ENCODE measurements at regions not wholly inside any gene's neighbourhood (a gene's known extent, or its start where the extent isn't known, plus 50 kb on each side); places are given as distances from the start of the nearest gene placed in this dataset.
"Not testable (repeated sequence)": the region's sequence is repeated elsewhere in the genome, so short reads cannot be mapped to it uniquely, and the experiment has no call there.

- Histone ChIP-seq H3K36me3 (ENCODE audit: control insufficient read depth in 1 of 2, insufficient read depth in 2 of 2, low read length in 2 of 2) (no peaks in the 10 kb centered on the region), H3K4me1 (ENCODE audit: control insufficient read depth in 1 of 2, insufficient read depth in 2 of 2, low read length in 2 of 2) (no peaks in the 10 kb centered on the region), H3K27me3 (ENCODE audit: low read depth, low read length) (no peaks in the 10 kb centered on the region), H3K4me3 (ENCODE audit: low read depth in 1 of 2, low read length in 2 of 2) (no peak overlapping the region), H3K9me3 (ENCODE audit: control insufficient read depth in 1 of 2, low read length in 2 of 2) (no peaks in the 10 kb centered on the region), H3K27ac (ENCODE audit: low read length) (no peak overlapping the region)
These were observed 683.8 kb upstream of the ANKRD30A start for GRCh38 chr10:36441557-36441956.

DNA sequence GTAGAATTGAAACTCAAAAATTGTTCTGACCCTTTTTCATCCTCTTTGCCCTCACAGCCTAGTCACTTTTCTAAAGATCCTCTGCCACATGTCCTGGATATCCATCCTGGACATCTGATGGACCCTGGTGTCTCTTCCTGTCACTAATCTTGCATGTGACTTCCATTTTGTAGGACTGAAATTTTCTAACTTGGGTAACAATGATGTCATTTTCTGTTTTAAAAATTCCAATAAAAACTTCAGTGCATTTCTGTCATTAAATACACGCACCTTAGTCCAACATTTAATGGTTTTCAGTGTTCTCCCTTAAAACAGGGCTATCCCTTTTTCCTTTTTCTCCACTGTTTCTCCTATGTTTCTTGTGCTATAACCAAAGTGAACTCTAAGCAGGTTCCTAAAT is 684.9 kb upstream of the ANKRD30A start:
- Histone ChIP-seq H3K4me3 (ENCODE audit: low read depth in 1 of 2, low read length in 2 of 2) (no peak overlapping the region), H3K9me3 (ENCODE audit: control insufficient read depth in 1 of 2, low read length in 2 of 2) (no peaks in the 10 kb centered on the region), H3K4me1 (ENCODE audit: control insufficient read depth in 1 of 2, insufficient read depth in 2 of 2, low read length in 2 of 2) (no peaks in the 10 kb centered on the region), H3K27ac (ENCODE audit: low read length) (no peak overlapping the region), H3K36me3 (ENCODE audit: control insufficient read depth in 1 of 2, insufficient read depth in 2 of 2, low read length in 2 of 2) (no peaks in the 10 kb centered on the region), H3K27me3 (ENCODE audit: low read depth, low read length) (no peaks in the 10 kb centered on the region)

DNA sequence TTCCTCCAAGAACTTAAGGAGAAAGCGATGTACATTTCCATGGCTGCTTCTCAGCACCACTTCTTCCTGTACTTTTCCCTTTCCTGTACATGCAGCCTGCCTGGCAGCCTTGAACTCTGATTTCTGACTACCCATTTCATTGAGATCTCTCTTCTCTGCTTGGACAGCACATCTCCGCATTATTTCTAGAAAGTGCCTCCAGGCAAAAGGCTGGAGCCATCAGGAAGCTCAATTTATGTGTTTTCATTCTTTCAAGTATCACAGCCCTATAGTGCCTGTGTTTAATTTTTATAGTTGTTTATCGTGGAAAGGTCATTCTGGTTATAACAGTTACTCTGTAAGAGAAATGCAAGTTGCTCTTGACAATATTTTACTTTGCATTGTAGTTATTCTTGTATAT is 688.0 kb upstream of the ANKRD30A start:
- Histone ChIP-seq H3K36me3 (ENCODE audit: control insufficient read depth in 1 of 2, insufficient read depth in 2 of 2, low read length in 2 of 2) (no peaks in the 10 kb centered on the region), H3K4me1 (ENCODE audit: control insufficient read depth in 1 of 2, insufficient read depth in 2 of 2, low read length in 2 of 2) (no peaks in the 10 kb centered on the region), H3K27me3 (ENCODE audit: low read depth, low read length) (no peaks in the 10 kb centered on the region), H3K4me3 (ENCODE audit: low read depth in 1 of 2, low read length in 2 of 2) (no peak overlapping the region), H3K9me3 (ENCODE audit: control insufficient read depth in 1 of 2, low read length in 2 of 2) (no peaks in the 10 kb centered on the region), H3K27ac (ENCODE audit: low read length) (no peak overlapping the region)

GRCh38 chr10:36428507-36428906 is 696.9 kb upstream of the ANKRD30A start:
- H3K27ac ChIP-seq (ENCODE audit: low read length) = no peak overlapping the region
- H3K27me3 ChIP-seq (ENCODE audit: low read depth, low read length) = no peaks in the 10 kb centered on the region
- H3K36me3 ChIP-seq (ENCODE audit: control insufficient read depth in 1 of 2, insufficient read depth in 2 of 2, low read length in 2 of 2) = no peaks in the 10 kb centered on the region
- peaks cover 0 to 4% of the 10 kb centered on the region in 2 donors for H3K4me1 ChIP-seq (ENCODE audit: control insufficient read depth in 1 of 2, insufficient read depth in 2 of 2, low read length in 2 of 2)
- H3K4me3 ChIP-seq (ENCODE audit: low read depth in 1 of 2, low read length in 2 of 2) = no peak overlapping the region
- H3K9me3 ChIP-seq (ENCODE audit: control insufficient read depth in 1 of 2, low read length in 2 of 2) = peaks cover 0 to 2% of the 10 kb centered on the region in 2 donors

GRCh38 chr10:36425131-36425797 is 700.1 kb upstream of the ANKRD30A start:
- Histone ChIP-seq H3K36me3 (ENCODE audit: control insufficient read depth in 1 of 2, insufficient read depth in 2 of 2, low read length in 2 of 2) (no peaks in the 10 kb centered on the region), H3K27ac (ENCODE audit: low read length) (no peak overlapping the region), H3K9me3 (ENCODE audit: control insufficient read depth in 1 of 2, low read length in 2 of 2) (peaks cover 0 to 2% of the 10 kb centered on the region in 2 donors)

GRCh38 chr10:36424502-36424901 is 700.9 kb upstream of the ANKRD30A start:
- no peak overlapping the region for H3K27ac ChIP-seq (ENCODE audit: low read length)

More at GRCh38 chr10:36425131-36425797, 700.1 kb upstream of the ANKRD30A start:
- H3K27me3 ChIP-seq (ENCODE audit: low read depth, low read length) = no peaks in the 10 kb centered on the region
- H3K4me1 ChIP-seq (ENCODE audit: control insufficient read depth in 1 of 2, insufficient read depth in 2 of 2, low read length in 2 of 2) = peaks cover 0 to 4% of the 10 kb centered on the region in 2 donors
- H3K4me3 ChIP-seq (ENCODE audit: low read depth in 1 of 2, low read length in 2 of 2) = no peak overlapping the region

GRCh38 chr10:36423821-36424248 is 701.6 kb upstream of the ANKRD30A start:
- peaks cover 0 to 2% of the 10 kb centered on the region in 2 donors for H3K9me3 ChIP-seq (ENCODE audit: control insufficient read depth in 1 of 2, low read length in 2 of 2)
- H3K27me3 ChIP-seq (ENCODE audit: low read depth, low read length) = no peaks in the 10 kb centered on the region
- H3K4me3 ChIP-seq (ENCODE audit: low read depth in 1 of 2, low read length in 2 of 2) = no peak overlapping the region
- H3K27ac ChIP-seq (ENCODE audit: low read length) = no peak overlapping the region
- no peaks in the 10 kb centered on the region for H3K36me3 ChIP-seq (ENCODE audit: control insufficient read depth in 1 of 2, insufficient read depth in 2 of 2, low read length in 2 of 2)
- peaks cover 0 to 4% of the 10 kb centered on the region in 2 donors for H3K4me1 ChIP-seq (ENCODE audit: control insufficient read depth in 1 of 2, insufficient read depth in 2 of 2, low read length in 2 of 2)

More at GRCh38 chr10:36424502-36424901, 700.9 kb upstream of the ANKRD30A start:
- Histone ChIP-seq H3K4me1 (ENCODE audit: control insufficient read depth in 1 of 2, insufficient read depth in 2 of 2, low read length in 2 of 2) (peaks cover 0 to 4% of the 10 kb centered on the region in 2 donors), H3K9me3 (ENCODE audit: control insufficient read depth in 1 of 2, low read length in 2 of 2) (peaks cover 0 to 2% of the 10 kb centered on the region in 2 donors), H3K27me3 (ENCODE audit: low read depth, low read length) (no peaks in the 10 kb centered on the region), H3K36me3 (ENCODE audit: control insufficient read depth in 1 of 2, insufficient read depth in 2 of 2, low read length in 2 of 2) (no peaks in the 10 kb centered on the region), H3K4me3 (ENCODE audit: low read depth in 1 of 2, low read length in 2 of 2) (no peak overlapping the region)

GRCh38 chr10:36421992-36422391 is 703.4 kb upstream of the ANKRD30A start:
- Histone ChIP-seq H3K4me1 (ENCODE audit: control insufficient read depth in 1 of 2, insufficient read depth in 2 of 2, low read length in 2 of 2) (peaks cover 0 to 4% of the 10 kb centered on the region in 2 donors), H3K4me3 (ENCODE audit: low read depth in 1 of 2, low read length in 2 of 2) (no peak overlapping the region), H3K9me3 (ENCODE audit: control insufficient read depth in 1 of 2, low read length in 2 of 2) (peaks cover 1 to 3% of the 10 kb centered on the region in 2 donors), H3K36me3 (ENCODE audit: control insufficient read depth in 1 of 2, insufficient read depth in 2 of 2, low read length in 2 of 2) (no peaks in the 10 kb centered on the region), H3K27ac (ENCODE audit: low read length) (no peak overlapping the region), H3K27me3 (ENCODE audit: low read depth, low read length) (no peaks in the 10 kb centered on the region)

DNA sequence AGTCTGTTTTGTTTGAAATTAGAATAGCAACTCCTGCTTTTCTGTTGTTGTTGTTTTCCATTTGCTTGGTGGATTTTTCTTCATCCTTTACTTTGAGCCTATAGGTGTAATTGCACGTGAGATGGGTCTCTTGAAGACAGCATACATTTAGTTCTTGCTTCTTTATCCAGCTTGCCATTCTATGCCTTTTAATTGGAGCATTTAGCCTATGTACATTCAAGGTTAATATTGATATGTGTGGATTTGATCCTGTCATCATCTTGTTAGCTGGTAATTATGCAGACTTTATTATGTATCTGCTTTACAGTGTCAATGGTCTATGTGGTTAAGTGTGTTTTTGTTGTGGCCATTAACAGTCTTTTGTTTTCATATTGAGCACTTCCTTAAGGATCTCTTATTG is 708.9 kb upstream of the ANKRD30A start:
- Histone ChIP-seq H3K27ac (ENCODE audit: low read length) (no peak overlapping the region), H3K4me1 (ENCODE audit: control insufficient read depth in 1 of 2, insufficient read depth in 2 of 2, low read length in 2 of 2) (no peaks in the 10 kb centered on the region), H3K9me3 (ENCODE audit: control insufficient read depth in 1 of 2, low read length in 2 of 2) (peaks cover 3 to 7% of the 10 kb centered on the region in 2 donors), H3K36me3 (ENCODE audit: control insufficient read depth in 1 of 2, insufficient read depth in 2 of 2, low read length in 2 of 2) (no peaks in the 10 kb centered on the region), H3K4me3 (ENCODE audit: low read depth in 1 of 2, low read length in 2 of 2) (no peak overlapping the region), H3K27me3 (ENCODE audit: low read depth, low read length) (no peaks in the 10 kb centered on the region)

GRCh38 chr10:36412942-36413341 is 712.5 kb upstream of the ANKRD30A start:
- H3K27me3 ChIP-seq (ENCODE audit: low read depth, low read length) = no peaks in the 10 kb centered on the region
- peaks cover 3 to 7% of the 10 kb centered on the region in 2 donors for H3K9me3 ChIP-seq (ENCODE audit: control insufficient read depth in 1 of 2, low read length in 2 of 2)
- H3K36me3 ChIP-seq (ENCODE audit: control insufficient read depth in 1 of 2, insufficient read depth in 2 of 2, low read length in 2 of 2) = no peaks in the 10 kb centered on the region
- H3K4me1 ChIP-seq (ENCODE audit: control insufficient read depth in 1 of 2, insufficient read depth in 2 of 2, low read length in 2 of 2) = no peaks in the 10 kb centered on the region
- H3K4me3 ChIP-seq (ENCODE audit: low read depth in 1 of 2, low read length in 2 of 2) = no peak overlapping the region
- no peak overlapping the region for H3K27ac ChIP-seq (ENCODE audit: low read length)

DNA sequence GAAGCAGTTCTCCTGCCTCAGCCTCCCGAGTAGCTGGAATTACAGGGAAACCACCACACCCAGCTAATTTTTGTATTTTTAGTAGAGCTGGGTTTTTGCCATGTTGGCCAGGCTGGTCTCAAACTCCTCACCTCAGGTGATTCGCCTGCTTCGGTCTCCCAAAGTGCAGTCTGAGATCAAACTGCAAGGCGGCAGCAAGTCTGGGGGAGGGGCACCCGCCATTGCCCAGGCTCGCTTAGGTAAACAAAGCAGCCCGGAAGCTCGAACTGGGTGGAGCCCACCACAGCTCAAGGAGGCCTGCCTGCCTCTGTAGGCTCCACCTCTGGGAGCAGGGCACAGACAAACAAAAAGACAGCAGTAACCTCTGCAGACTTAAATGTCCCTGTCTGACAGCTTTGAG is 725.2 kb upstream of the ANKRD30A start:
- H3K4me1 ChIP-seq (ENCODE audit: control insufficient read depth in 1 of 2, insufficient read depth in 2 of 2, low read length in 2 of 2); H3K9me3 ChIP-seq (ENCODE audit: control insufficient read depth in 1 of 2, low read length in 2 of 2); H3K27ac ChIP-seq (ENCODE audit: low read length); H3K36me3 ChIP-seq (ENCODE audit: control insufficient read depth in 1 of 2, insufficient read depth in 2 of 2, low read length in 2 of 2); H3K4me3 ChIP-seq (ENCODE audit: low read depth in 1 of 2, low read length in 2 of 2); H3K27me3 ChIP-seq (ENCODE audit: low read depth, low read length): not testable (repeated sequence)

GRCh38 chr10:36393801-36394200 is 731.6 kb upstream of the ANKRD30A start:
- Histone ChIP-seq H3K4me1 (ENCODE audit: control insufficient read depth in 1 of 2, insufficient read depth in 2 of 2, low read length in 2 of 2) (no peaks in the 10 kb centered on the region), H3K27me3 (ENCODE audit: low read depth, low read length) (no peaks in the 10 kb centered on the region), H3K36me3 (ENCODE audit: control insufficient read depth in 1 of 2, insufficient read depth in 2 of 2, low read length in 2 of 2) (no peaks in the 10 kb centered on the region), H3K27ac (ENCODE audit: low read length) (no peak overlapping the region), H3K4me3 (ENCODE audit: low read depth in 1 of 2, low read length in 2 of 2) (no peak overlapping the region), H3K9me3 (ENCODE audit: control insufficient read depth in 1 of 2, low read length in 2 of 2) (no peaks in the 10 kb centered on the region)

All from muscle layer of duodenum (tissue), 2 donors.